H1 (cell line): ENCODE measurements at regions not wholly inside any gene's neighbourhood (a gene's known extent, or its start where the extent isn't known, plus 50 kb on each side); places are given as distances from the start of the nearest gene placed in this dataset.

ENCODE experiments used
- CTCF ChIA-PET: fragments of 300-600 bp; sonication (Branson Sonifier 250); formaldehyde crosslinking; loops from one replicate; lab custom pipeline; 2021; ENCODE audit not compliant: partially characterized antibody; lab: Charles Lee
- POLR2A ChIA-PET: fragments of 300-600 bp; sonication (Branson Sonifier 250); formaldehyde crosslinking; loops from one replicate; lab custom pipeline; 2021; ENCODE audit warnings: inconsistent platforms; ENCODE audit not compliant: partially characterized antibody; lab: Charles Lee
- DNase-seq, 2 experiments: peaks; one replicate each; pipeline versions ENCODE4 v3.0.0 to v3.0.0-alpha.2; 2010 to 2022; ENCODE audit warnings: low spot score in 2 of 2, low read depth in 1 of 2, mixed read lengths in 1 of 2
- FAIRE-seq: peaks from 2 replicates; lab custom pipeline; 2011; peaks lifted over from hg19 to GRCh38; lab: Jason Lieb, UNC
- H2AFZ ChIP-seq: 2 replicates; pipeline ENCODE4 v1.8.1; 2012; ENCODE audit warnings: low read length, inconsistent platforms
- H2AK5ac ChIP-seq: 2 replicates; pipeline ENCODE4 v1.6.1; 2013; ENCODE audit warnings: low read depth, low read length
- H2BK120ac ChIP-seq: replicated peaks from 2 replicates; pipeline ENCODE3; 2013; ENCODE audit warnings: low read depth, low read length, inconsistent platforms
- H2BK12ac ChIP-seq: 2 replicates; pipeline ENCODE4 v1.6.1; 2013; ENCODE audit warnings: low read depth, low read length
- H2BK15ac ChIP-seq: 2 replicates; pipeline ENCODE4 v1.6.1; 2013; ENCODE audit warnings: low read length
- H2BK20ac ChIP-seq: 2 replicates; pipeline ENCODE4 v1.6.1; 2013; ENCODE audit warnings: low read length
- H2BK5ac ChIP-seq: 2 replicates; pipeline ENCODE4 v1.6.1; 2013; ENCODE audit warnings: low read depth, low read length
- H3K14ac ChIP-seq: 2 replicates; pipeline ENCODE4 v1.6.1; 2013; ENCODE audit warnings: inconsistent platforms; ENCODE audit not compliant: insufficient read length
- H3K18ac ChIP-seq: 2 replicates; pipeline ENCODE4 v1.6.1; 2013; ENCODE audit warnings: low read length; ENCODE audit errors: extremely low read depth
- H3K23ac ChIP-seq: 2 replicates; pipeline ENCODE4 v1.6.1; 2013; ENCODE audit warnings: inconsistent platforms; ENCODE audit not compliant: insufficient read length
- H3K23me2 ChIP-seq: 2 replicates; pipeline ENCODE4 v1.6.1; 2013; ENCODE audit warnings: low read depth, low read length
- H3K27ac ChIP-seq: 2 replicates; pipeline ENCODE4 v1.6.1; 2011; ENCODE audit warnings: low read depth, low read length, inconsistent platforms
- H3K27me3 ChIP-seq, 4 experiments: replicated peaks in 1 of 4; 1 replicate in 1 of 4; 2 replicates in 3 of 4; pipeline versions ENCODE4 v1.6.1 to v1.8.1; 2011 to 2013; ENCODE audit warnings: low read length in 3 of 4, mild to moderate bottlenecking in 3 of 4, inconsistent platforms in 2 of 4, mixed read lengths in 2 of 4, moderate library complexity in 1 of 4; ENCODE audit not compliant: control insufficient read depth in 3 of 4, insufficient read depth in 3 of 4; ENCODE audit errors: extremely low read depth in 1 of 4
- H3K36me3 ChIP-seq, 4 experiments: 2 replicates each; pipeline versions ENCODE4 v1.6.1 to v1.8.1; 2011 to 2013; ENCODE audit warnings: mild to moderate bottlenecking in 4 of 4, low read length in 3 of 4, moderate library complexity in 2 of 4, control low read depth in 1 of 4, inconsistent platforms in 1 of 4; ENCODE audit not compliant: insufficient read depth in 4 of 4, control insufficient read depth in 2 of 4
- H3K4ac ChIP-seq: replicated peaks from 2 replicates; pipeline ENCODE3; 2013; ENCODE audit warnings: low read length, low read depth, mixed read lengths, inconsistent platforms; ENCODE audit not compliant: insufficient read length
- H3K4me1 ChIP-seq, 4 experiments: replicated peaks in 1 of 4; 1 replicate in 1 of 4; 2 replicates in 3 of 4; pipeline versions ENCODE4 v1.6.1 to v1.8.1; 2011 to 2013; ENCODE audit warnings: low read length in 3 of 4, inconsistent platforms in 2 of 4, mixed read lengths in 1 of 4; ENCODE audit not compliant: insufficient read depth in 4 of 4, control insufficient read depth in 3 of 4
- H3K4me2 ChIP-seq, 2 experiments: 2 replicates each; pipeline versions ENCODE4 v1.6.1 to v1.8.1; 2011 to 2013; ENCODE audit warnings: low read depth in 2 of 2, low read length in 2 of 2, control low read depth in 1 of 2, inconsistent platforms in 1 of 2, mild to moderate bottlenecking in 1 of 2; ENCODE audit not compliant: insufficient read depth in 1 of 2
- H3K4me3 ChIP-seq, 4 experiments: fragments of 200-600, 300-600 bp in 1 of 4; sonication (generic), shearing (Covaris generic), sonication (Bioruptor Twin) in 1 of 4; 2 replicates each; pipeline versions ENCODE4 v1.5.1 to v1.8.1; 2011 to 2016; ENCODE audit warnings: low read length in 4 of 4, low read depth in 3 of 4, control low read depth in 2 of 4, inconsistent platforms in 2 of 4, mild to moderate bottlenecking in 2 of 4, mixed read lengths in 1 of 4, moderate library complexity in 1 of 4; ENCODE audit not compliant: insufficient read depth in 2 of 4; ENCODE audit errors: extremely low read depth in 1 of 4
- H3K56ac ChIP-seq: replicated peaks from 2 replicates; pipeline ENCODE3; 2013; ENCODE audit warnings: low read depth, mild to moderate bottlenecking, mixed read lengths, low read length, inconsistent platforms; ENCODE audit not compliant: insufficient read length
- H3K79me1 ChIP-seq: 2 replicates; pipeline ENCODE4 v1.6.1; 2013; ENCODE audit warnings: low read depth, low read length, control low read depth
- H3K79me2 ChIP-seq, 2 experiments: 2 replicates each; pipeline versions ENCODE4 v1.6.1 to v1.8.1; 2012 to 2013; ENCODE audit warnings: low read length in 2 of 2, mild to moderate bottlenecking in 2 of 2, inconsistent platforms in 1 of 2; ENCODE audit not compliant: insufficient read depth in 2 of 2, control insufficient read depth in 1 of 2
- H3K9ac ChIP-seq, 4 experiments: replicated peaks in 1 of 4; 1 replicate in 1 of 4; 2 replicates in 3 of 4; pipeline versions ENCODE4 v1.6.1 to v1.8.1; 2011 to 2013; ENCODE audit warnings: low read depth in 3 of 4, low read length in 3 of 4, control low read depth in 2 of 4, mild to moderate bottlenecking in 2 of 4, moderate library complexity in 2 of 4, inconsistent platforms in 1 of 4; ENCODE audit errors: extremely low read depth in 1 of 4
- H3K9me3 ChIP-seq, 2 experiments: 2 replicates each; pipeline versions ENCODE4 v1.6.1 to v1.8.1; 2012 to 2013; ENCODE audit warnings: mild to moderate bottlenecking in 2 of 2, moderate library complexity in 2 of 2, control low read depth in 1 of 2, inconsistent platforms in 1 of 2, low read depth in 1 of 2, low read length in 1 of 2, mixed read lengths in 1 of 2; ENCODE audit not compliant: insufficient read depth in 2 of 2
- H4K20me1 ChIP-seq, 2 experiments: replicated peaks in 1 of 2; 2 replicates each; pipeline versions ENCODE3 to v1.8.1; 2011 to 2013; ENCODE audit warnings: inconsistent platforms in 2 of 2, low read length in 2 of 2, mild to moderate bottlenecking in 1 of 2; ENCODE audit not compliant: insufficient read depth in 2 of 2, control insufficient read depth in 1 of 2
- H4K5ac ChIP-seq: 2 replicates; pipeline ENCODE4 v1.6.1; 2013; ENCODE audit warnings: low read length, low read depth, mixed read lengths, inconsistent platforms; ENCODE audit not compliant: insufficient read length
- H4K8ac ChIP-seq: 2 replicates; pipeline ENCODE4 v1.8.0; 2013; ENCODE audit warnings: mild to moderate bottlenecking, moderate library complexity, low read length, inconsistent platforms; ENCODE audit not compliant: insufficient read depth; ENCODE audit errors: extremely low read depth
- H4K91ac ChIP-seq: replicated peaks from 2 replicates; pipeline ENCODE3; 2013; ENCODE audit warnings: low read length, mixed read lengths, inconsistent platforms; ENCODE audit not compliant: insufficient read length
- CBX5 ChIP-seq: fragments of 300-800, 300-1000 bp; sonication (generic); IDR thresholded peaks from 2 replicates; pipeline ENCODE4 v1.7.1; 2016; ENCODE audit warnings: antibody characterized with exemption, low read length, low read depth
- CBX8 ChIP-seq: fragments of 300-800, 300-1000 bp; sonication (generic); IDR thresholded peaks from 2 replicates; pipeline ENCODE4 v1.7.1; 2016; ENCODE audit warnings: low read depth, low read length, borderline replicate concordance
- CEBPB ChIP-seq: IDR thresholded peaks from 2 replicates; pipeline ENCODE4 v1.6.1; 2012; ENCODE audit warnings: low read depth, low read length
- CREB1 ChIP-seq: IDR thresholded peaks from 2 replicates; pipeline ENCODE4 v1.6.1; 2012; ENCODE audit warnings: inconsistent platforms
- CTCF ChIP-seq, 3 experiments: IDR thresholded peaks; 1 replicate in 2 of 3; 2 replicates in 1 of 3; pipeline versions ENCODE4 v1.5.1 to v1.6.1; 2011; ENCODE audit warnings: low read length in 3 of 3, mild to moderate bottlenecking in 3 of 3, inconsistent platforms in 2 of 3, low read depth in 1 of 3, moderate library complexity in 1 of 3; ENCODE audit not compliant: insufficient read depth in 1 of 3; ENCODE audit errors: control extremely low read depth in 1 of 3
- EZH2 ChIP-seq: fragments of 200-600 bp; sonication (generic); IDR thresholded peaks from 2 replicates; pipeline ENCODE4 v1.7.1; 2012; ENCODE audit warnings: low read depth, mild to moderate bottlenecking, moderate library complexity, low read length, inconsistent platforms; ENCODE audit not compliant: severe bottlenecking
- KDM4A ChIP-seq: IDR thresholded peaks from one replicate; pipeline ENCODE4 v1.7.1; 2012; ENCODE audit warnings: low read depth, mild to moderate bottlenecking, moderate library complexity, low read length, inconsistent platforms; ENCODE audit not compliant: severe bottlenecking
- KDM5A ChIP-seq: fragments of 200-600 bp; IDR thresholded peaks from 2 replicates; pipeline ENCODE4 v1.7.1; 2012; ENCODE audit warnings: mild to moderate bottlenecking, low read length, inconsistent platforms, mixed read lengths
- POLR2A ChIP-seq, 2 experiments: IDR thresholded peaks; 1 replicate in 1 of 2; 2 replicates in 1 of 2; pipeline ENCODE4 v1.6.1; 2011; ENCODE audit warnings: low read depth in 2 of 2, low read length in 2 of 2, mild to moderate bottlenecking in 2 of 2; ENCODE audit errors: control extremely low read depth in 1 of 2
- SIN3A ChIP-seq, 2 experiments: IDR thresholded peaks in 1 of 2; conservative IDR thresholded peaks in 1 of 2; 2 replicates each; pipeline ENCODE4 v1.6.1; 2011 to 2012; ENCODE audit warnings: low read length in 2 of 2, improper control_type of control experiment in 1 of 2, low read depth in 1 of 2, mild to moderate bottlenecking in 1 of 2
- SIRT6 ChIP-seq: IDR thresholded peaks from one replicate; pipeline ENCODE4 v1.7.1; 2012; ENCODE audit warnings: low read length, inconsistent platforms
- SIX5 ChIP-seq: IDR thresholded peaks from 2 replicates; pipeline ENCODE4 v1.6.1; 2011; ENCODE audit warnings: mild to moderate bottlenecking, low read depth, low read length
- SP4 ChIP-seq: IDR thresholded peaks from 2 replicates; pipeline ENCODE4 v1.6.1; 2012; ENCODE audit warnings: low read length, inconsistent platforms
- ZNF274 ChIP-seq: IDR thresholded peaks from 2 replicates; pipeline ENCODE4 v1.7.0; 2012; ENCODE audit warnings: low read length, borderline replicate concordance; ENCODE audit errors: extremely low read depth
- WGBS, 2 experiments: shearing (Covaris generic) in 1 of 2; methylation state at CpG; one replicate each; pipeline versions ENCODE4 v1.1.6 to v1.1.7; 2013 to 2015; ENCODE audit warnings: low lambda C conversion rate in 2 of 2, mixed read lengths in 2 of 2, inconsistent platforms in 1 of 2, low coverage in 1 of 2, missing lambda C conversion rate in 1 of 2; ENCODE audit not compliant: insufficient replicate concordance in 2 of 2, insufficient coverage in 1 of 2, insufficient read length in 1 of 2; ENCODE audit errors: extremely low coverage in 1 of 2, missing lambda C conversion rate in 1 of 2; 5-methylcytosine and 5-hydroxymethylcytosine counted together

GRCh38 chr17:5978496-5978895, 91.7 kb upstream of the WSCD1 start:
- WGBS, 2 experiments: 89% methylated on average over 7 of the region's 7 CpGs; no CpG with 5 or more reads in 1 of the 2 experiments
- TF ChIP-seq CBX8: no peak
- TF ChIP-seq EZH2: no peak
- no peak for TF ChIP-seq POLR2A (IDR thresholded peaks at IDR 0.05; ENCODE audit: control extremely low read depth in 1 of 2, low read depth in 2 of 2, low read length in 2 of 2)
- TF ChIP-seq SIRT6: no peak
- TF ChIP-seq KDM5A: no peak
- TF ChIP-seq KDM4A: no peak
- no peak for TF ChIP-seq SP4
- no peak for TF ChIP-seq CREB1
- no peak for TF ChIP-seq CTCF (IDR thresholded peaks at IDR 0.05; ENCODE audit: control extremely low read depth in 1 of 3, insufficient read depth in 1 of 3, low read depth in 1 of 3, low read length in 3 of 3)
- no peak for TF ChIP-seq SIX5
- TF ChIP-seq SIN3A (conservative IDR thresholded peaks at IDR 0.05 in 1 of 2, IDR thresholded peaks at IDR 0.05 in 1 of 2; ENCODE audit: low read depth in 1 of 2, low read length in 2 of 2): no peak
- TF ChIP-seq ZNF274: no peak
- TF ChIP-seq CBX5: no peak
- no peak for TF ChIP-seq CEBPB

More at GRCh38 chr17:5978496-5978895, 91.7 kb upstream of the WSCD1 start:
- no peak overlapping the region for H3K9ac ChIP-seq
- H4K91ac ChIP-seq: no peak overlapping the region
- no peaks in the 10 kb centered on the region for H3K79me2 ChIP-seq
- H3K4me3 ChIP-seq: no peak overlapping the region
- ChIA-PET CTCF (no interaction called here), POLR2A (no interaction called here)
- H2BK20ac ChIP-seq: no peak overlapping the region
- no peak overlapping the region for H4K5ac ChIP-seq
- H3K36me3 ChIP-seq: no peaks in the 10 kb centered on the region
- no peak overlapping the region for H3K18ac ChIP-seq
- H3K4ac ChIP-seq: no peak overlapping the region
- H3K9me3 ChIP-seq: peaks cover 2 to 3% of the 10 kb centered on the region in 2 experiments; a peak in 2 of 4 replicates
- H3K27ac ChIP-seq: no peak overlapping the region
- H3K79me1 ChIP-seq: no peaks in the 10 kb centered on the region
- no peaks in the 10 kb centered on the region for H3K23me2 ChIP-seq
- H2BK15ac ChIP-seq: no peak overlapping the region
- FAIRE-seq (no peak), DNase-seq (no peak)
- H2BK120ac ChIP-seq: no peak overlapping the region
- H2BK5ac ChIP-seq: no peak overlapping the region
- H3K23ac ChIP-seq: no peak overlapping the region
- H2AK5ac ChIP-seq: no peak overlapping the region
- no peak overlapping the region for H3K14ac ChIP-seq
- no peak overlapping the region for H2AFZ ChIP-seq
- H4K8ac ChIP-seq: no peak overlapping the region
- H3K4me2 ChIP-seq: no peak overlapping the region
- H4K20me1 ChIP-seq: no peaks in the 10 kb centered on the region
- H2BK12ac ChIP-seq: no peak overlapping the region
- H3K27me3 ChIP-seq: no peaks in the 10 kb centered on the region
- H3K56ac ChIP-seq: no peak overlapping the region
- H3K4me1 ChIP-seq: no peaks in the 10 kb centered on the region
